ENCODE measurements at regions not wholly inside any gene's neighbourhood (a gene's known extent, or its start where the extent isn't known, plus 50 kb on each side); places are given as distances from the start of the nearest gene placed in this dataset.

GRCh38 chr6:4676016-4676415 lies 100.2 kb upstream of the CDYL start:
- no peak for TF ChIP-seq TAF1 (IDR thresholded peaks at IDR 0.05; ENCODE audit: borderline replicate concordance, insufficient read depth, low read length)
- TF ChIP-seq SIN3A (IDR thresholded peaks at IDR 0.05; ENCODE audit: borderline replicate concordance, insufficient read depth, low read length) = no peak
- TF ChIP-seq POLR2AphosphoS5 (IDR thresholded peaks at IDR 0.05; ENCODE audit: low read depth, low read length) = no peak
- no peak for TF ChIP-seq REST (IDR thresholded peaks at IDR 0.05; ENCODE audit: insufficient read depth in 1 of 2, low read depth in 2 of 2, low read length in 2 of 2)
- no peak for TF ChIP-seq FOXP2 (optimal IDR thresholded peaks at IDR 0.05; ENCODE audit: borderline replicate concordance, extremely low read depth, extremely low read length, insufficient read depth)

All from PFSK-1 (cell line).